Caco-2 (cell line): ENCODE measurements at regions not wholly inside any gene's neighbourhood (a gene's known extent, or its start where the extent isn't known, plus 50 kb on each side); places are given as distances from the start of the nearest gene placed in this dataset.

ENCODE experiments used
- BruUV-seq: library from RNA; stranded (reverse); fragments of 400-500 nt; replicated peaks from 2 replicates; lab custom pipeline; 2021; lab: Mats Ljungman, UMichigan
- CTCF ChIA-PET: fragments of 300-600 bp; sonication (Branson Sonifier 250); formaldehyde crosslinking; loops from one replicate; lab custom pipeline; 2022; ENCODE audit warnings: antibody characterized with exemption; lab: Charles Lee
- POLR2A ChIA-PET: fragments of 300-600 bp; sonication (Branson Sonifier 250); formaldehyde crosslinking; loops from one replicate; lab custom pipeline; 2022; ENCODE audit warnings: antibody characterized with exemption; lab: Charles Lee
- DNase-seq, 2 experiments: peaks; one replicate each; pipeline versions ENCODE4 v3.0.0 to v3.0.0-alpha.2; 2020 to 2022
- H3K27me3 ChIP-seq: replicated peaks from 2 replicates; pipeline ENCODE4 v1.6.0; 2011; ENCODE audit warnings: low read length; ENCODE audit not compliant: control insufficient read depth, insufficient read depth
- H3K36me3 ChIP-seq: 2 replicates; pipeline ENCODE4 v1.5.1; 2011; ENCODE audit warnings: low read length; ENCODE audit not compliant: control insufficient read depth, insufficient read depth
- H3K4me1 ChIP-seq: fragments of 250-450 bp; sonication (Bioruptor Pico); 2 replicates; pipeline ENCODE4 v1.5.1; 2020; ENCODE audit warnings: mild to moderate bottlenecking
- H3K4me3 ChIP-seq: 2 replicates; pipeline ENCODE4 v1.5.1; 2011; ENCODE audit warnings: low read depth, mild to moderate bottlenecking, control low read depth, low read length
- H3K9me3 ChIP-seq: fragments of 250-450 bp; sonication (Bioruptor Pico); 2 replicates; pipeline ENCODE4 v1.5.1; 2020; ENCODE audit warnings: mild to moderate bottlenecking, moderate library complexity
- H3K27ac Mint-ChIP-seq: one replicate; pipeline ENCODE4 v1.8.0; 2022; ENCODE audit warnings: mixed read lengths; ENCODE audit not compliant: unreplicated experiment
- H3K27me3 Mint-ChIP-seq: one replicate; pipeline ENCODE4 v1.8.0; 2022; ENCODE audit warnings: mixed read lengths; ENCODE audit not compliant: insufficient read depth, unreplicated experiment
- H3K36me3 Mint-ChIP-seq: one replicate; pipeline ENCODE4 v1.8.0; 2022; ENCODE audit warnings: mild to moderate bottlenecking, mixed read lengths; ENCODE audit not compliant: insufficient read depth, unreplicated experiment
- H3K4me1 Mint-ChIP-seq: one replicate; pipeline ENCODE4 v1.8.0; 2022; ENCODE audit warnings: low read depth, mixed read lengths; ENCODE audit not compliant: unreplicated experiment
- H3K4me3 Mint-ChIP-seq: one replicate; pipeline ENCODE4 v1.8.0; 2022; ENCODE audit warnings: mild to moderate bottlenecking, moderate library complexity, mixed read lengths; ENCODE audit not compliant: unreplicated experiment
- H3K9me3 Mint-ChIP-seq: one replicate; pipeline ENCODE4 v1.8.0; 2022; ENCODE audit warnings: mixed read lengths; ENCODE audit not compliant: unreplicated experiment
- intact Hi-C: fragments of 100-400 bp; cut with micrococcal nuclease; formaldehyde crosslinking; loops from one replicate; pipeline ENCODE4 v1.10.0; 2022; ENCODE audit not compliant: unreplicated experiment
- TF ChIP-seq, protein P1 (sequence below), 2 experiments: fragments of 200-600 bp in 1 of 2; IDR thresholded peaks; 1 replicate in 1 of 2; 2 replicates in 1 of 2; pipeline versions ENCODE4 v1.5.1 to v1.8.0; 2011 to 2022; ENCODE audit warnings: antibody characterized with exemption in 1 of 2, control low read depth in 1 of 2, inconsistent platforms in 1 of 2, low read depth in 1 of 2, low read length in 1 of 2, mild to moderate bottlenecking in 1 of 2, moderate library complexity in 1 of 2; ENCODE audit not compliant: insufficient read depth in 1 of 2, severe bottlenecking in 1 of 2, unreplicated experiment in 1 of 2

DNA sequence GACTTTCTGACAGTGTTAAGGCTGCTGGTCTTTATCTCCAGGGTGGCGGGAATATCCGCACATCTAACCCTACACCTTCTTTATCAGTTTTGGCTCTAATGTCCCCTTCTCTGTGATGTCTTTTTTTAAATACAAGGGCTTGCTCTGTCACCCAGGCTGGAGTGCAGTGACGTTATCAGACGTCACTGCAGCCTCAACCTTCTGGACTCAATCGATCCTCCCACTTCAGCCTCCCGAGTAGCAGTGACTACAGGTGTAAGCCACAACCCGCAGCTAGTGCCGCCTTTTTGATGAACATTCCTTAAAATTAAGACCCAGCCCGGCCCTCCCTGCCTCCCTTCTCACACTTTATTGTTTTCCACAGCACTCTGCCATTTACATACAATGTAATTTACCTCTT is 120.1 kb upstream of the CDH4 start:
- Mint-ChIP-seq H3K27ac (no peak overlapping the region), H3K4me1 (no peaks in the 10 kb centered on the region), H3K4me3 (no peak overlapping the region), H3K36me3 (no peaks in the 10 kb centered on the region), H3K27me3 (peaks cover 12% of the 10 kb centered on the region), H3K9me3 (peaks cover 11% of the 10 kb centered on the region)
- TF ChIP-seq, protein P1, sequence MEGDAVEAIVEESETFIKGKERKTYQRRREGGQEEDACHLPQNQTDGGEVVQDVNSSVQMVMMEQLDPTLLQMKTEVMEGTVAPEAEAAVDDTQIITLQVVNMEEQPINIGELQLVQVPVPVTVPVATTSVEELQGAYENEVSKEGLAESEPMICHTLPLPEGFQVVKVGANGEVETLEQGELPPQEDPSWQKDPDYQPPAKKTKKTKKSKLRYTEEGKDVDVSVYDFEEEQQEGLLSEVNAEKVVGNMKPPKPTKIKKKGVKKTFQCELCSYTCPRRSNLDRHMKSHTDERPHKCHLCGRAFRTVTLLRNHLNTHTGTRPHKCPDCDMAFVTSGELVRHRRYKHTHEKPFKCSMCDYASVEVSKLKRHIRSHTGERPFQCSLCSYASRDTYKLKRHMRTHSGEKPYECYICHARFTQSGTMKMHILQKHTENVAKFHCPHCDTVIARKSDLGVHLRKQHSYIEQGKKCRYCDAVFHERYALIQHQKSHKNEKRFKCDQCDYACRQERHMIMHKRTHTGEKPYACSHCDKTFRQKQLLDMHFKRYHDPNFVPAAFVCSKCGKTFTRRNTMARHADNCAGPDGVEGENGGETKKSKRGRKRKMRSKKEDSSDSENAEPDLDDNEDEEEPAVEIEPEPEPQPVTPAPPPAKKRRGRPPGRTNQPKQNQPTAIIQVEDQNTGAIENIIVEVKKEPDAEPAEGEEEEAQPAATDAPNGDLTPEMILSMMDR (IDR thresholded peaks at IDR 0.05; ENCODE audit: insufficient read depth in 1 of 2, low read depth in 1 of 2, low read length in 1 of 2, severe bottlenecking in 1 of 2, unreplicated experiment in 1 of 2): no peak
- H3K4me1 ChIP-seq: no peaks in the 10 kb centered on the region
- no TSS peak for BruUV-seq
- POLR2A ChIA-PET: no interaction called here
- no peak overlapping the region for H3K4me3 ChIP-seq
- no peaks in the 10 kb centered on the region for H3K27me3 ChIP-seq
- H3K9me3 ChIP-seq: no peaks in the 10 kb centered on the region
- no peak for DNase-seq
- CTCF ChIA-PET: no interaction called here
- intact Hi-C loops: no loop called here
- H3K36me3 ChIP-seq: no peaks in the 10 kb centered on the region

DNA sequence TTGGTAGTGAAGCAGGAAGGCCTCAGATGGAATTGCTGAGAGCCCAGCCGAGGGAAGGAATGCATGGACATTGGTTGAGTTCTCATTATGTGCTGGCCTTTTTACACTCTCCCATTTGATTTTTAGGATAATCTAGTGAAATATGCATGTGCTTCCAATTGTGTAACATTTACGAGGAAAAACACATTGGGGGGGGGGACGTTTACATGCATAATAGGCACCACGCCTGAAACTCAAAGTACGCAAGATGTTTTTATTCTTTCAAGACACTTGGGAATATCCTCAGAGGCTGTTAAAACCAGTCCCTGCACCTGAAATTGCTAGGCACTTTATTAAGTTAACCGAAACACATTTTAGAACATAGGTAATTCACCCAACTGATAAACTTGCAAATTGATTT is 118.5 kb upstream of the CDH4 start:
- no peak for DNase-seq
- no peak overlapping the region for H3K4me3 ChIP-seq
- H3K36me3 ChIP-seq: no peaks in the 10 kb centered on the region
- H3K9me3 Mint-ChIP-seq: peaks cover 11% of the 10 kb centered on the region
- H3K27me3 ChIP-seq: no peaks in the 10 kb centered on the region
- intact Hi-C loops: no loop called here
- no peak overlapping the region for H3K4me3 Mint-ChIP-seq
- ChIA-PET CTCF (no interaction called here), POLR2A (no interaction called here)
- peaks cover 17% of the 10 kb centered on the region for H3K27me3 Mint-ChIP-seq
- H3K27ac Mint-ChIP-seq: no peak overlapping the region
- H3K4me1 ChIP-seq: no peaks in the 10 kb centered on the region
- no peaks in the 10 kb centered on the region for H3K9me3 ChIP-seq
- BruUV-seq: no TSS peak
- TF ChIP-seq, protein P1 (IDR thresholded peaks at IDR 0.05; ENCODE audit: insufficient read depth in 1 of 2, low read depth in 1 of 2, low read length in 1 of 2, severe bottlenecking in 1 of 2, unreplicated experiment in 1 of 2): no peak
- no peaks in the 10 kb centered on the region for H3K36me3 Mint-ChIP-seq
- H3K4me1 Mint-ChIP-seq: no peaks in the 10 kb centered on the region

DNA sequence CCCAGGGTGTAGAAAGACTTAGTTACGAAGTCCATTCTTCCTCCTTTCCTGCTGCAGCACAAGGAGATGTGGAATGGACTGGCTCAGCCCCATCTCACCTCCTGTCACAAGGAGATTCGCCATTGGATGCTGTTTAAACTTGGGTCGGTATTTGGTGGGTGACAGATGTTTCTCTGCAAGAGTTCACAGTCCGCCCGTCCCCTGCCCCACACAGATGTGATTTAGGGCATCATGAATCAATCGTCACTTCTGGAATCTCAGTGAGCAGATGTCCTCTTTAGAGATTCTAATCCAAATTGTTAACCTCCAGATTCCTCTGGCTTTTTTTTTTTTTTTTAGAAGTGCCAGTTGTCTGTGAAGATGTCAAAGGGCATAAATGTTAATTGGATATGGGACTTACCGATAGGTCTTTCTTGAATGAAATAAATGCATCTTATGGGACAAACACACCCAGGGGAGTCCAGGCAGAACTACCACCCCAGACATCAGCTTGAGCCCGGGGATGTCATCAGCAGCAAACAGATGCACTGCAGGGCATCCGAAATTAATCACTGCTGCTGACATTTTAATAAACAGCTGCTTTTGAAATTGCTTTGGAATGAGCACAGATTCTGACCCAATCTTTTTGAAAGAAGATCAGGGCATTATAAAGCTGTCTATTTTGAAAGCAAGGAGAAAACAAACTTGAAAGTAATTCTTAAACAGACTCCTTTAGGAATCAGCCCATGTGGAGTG is 117.6 kb upstream of the CDH4 start:
- CTCF ChIA-PET: no interaction called here
- H3K4me1 Mint-ChIP-seq: no peaks in the 10 kb centered on the region

More for the DNA sequence above, 117.6 kb upstream of the CDH4 start:
- DNase-seq: no peak
- H3K27me3 ChIP-seq: no peaks in the 10 kb centered on the region
- POLR2A ChIA-PET: no interaction called here
- H3K27me3 Mint-ChIP-seq: peaks cover 21% of the 10 kb centered on the region
- no TSS peak for BruUV-seq
- no peak overlapping the region for H3K4me3 ChIP-seq
- H3K4me1 ChIP-seq: no peaks in the 10 kb centered on the region
- no peaks in the 10 kb centered on the region for H3K9me3 ChIP-seq
- no peaks in the 10 kb centered on the region for H3K36me3 ChIP-seq
- intact Hi-C loops: no loop called here
- H3K9me3 Mint-ChIP-seq: peaks cover 11% of the 10 kb centered on the region
- H3K36me3 Mint-ChIP-seq: no peaks in the 10 kb centered on the region
- no peak overlapping the region for H3K4me3 Mint-ChIP-seq
- TF ChIP-seq, protein P1 (IDR thresholded peaks at IDR 0.05; ENCODE audit: insufficient read depth in 1 of 2, low read depth in 1 of 2, low read length in 1 of 2, severe bottlenecking in 1 of 2, unreplicated experiment in 1 of 2): no peak
- no peak overlapping the region for H3K27ac Mint-ChIP-seq
